ENCODE measurements at regions not wholly inside any gene's neighbourhood (a gene's known extent, or its start where the extent isn't known, plus 50 kb on each side); places are given as distances from the start of the nearest gene placed in this dataset.
A peak's percentile ranks its signal among the peaks of the same experiment; 100 is the strongest.

- Histone ChIP-seq H3K36me3 (ENCODE audit: insufficient read depth, low read length) (no peaks in the 10 kb centered on the region), H2AFZ (ENCODE audit: low read length) (no peak overlapping the region), H3K4me3 (ENCODE audit: low read depth, low read length, poor library complexity, severe bottlenecking) (no peak overlapping the region), H3K79me2 (ENCODE audit: insufficient read depth, low read depth, low read length) (no peaks in the 10 kb centered on the region), H3K27ac (ENCODE audit: low read depth, low read length, poor library complexity, severe bottlenecking) (no peak overlapping the region), H3K4me1 (ENCODE audit: insufficient read depth, low read length, poor library complexity, severe bottlenecking) (peaks cover 8% of the 10 kb centered on the region), H3K9me2 (ENCODE audit: insufficient read depth, low read length) (no peaks in the 10 kb centered on the region), H4K20me1 (ENCODE audit: insufficient read depth, low read length) (no peaks in the 10 kb centered on the region), H3K4me2 (ENCODE audit: low read length) (no peak overlapping the region), H3K9me3 (ENCODE audit: low read length) (no peaks in the 10 kb centered on the region)
- intact Hi-C loops (cut with micrococcal nuclease; ENCODE audit: unreplicated experiment): no loop called here
- no TSS peak for BruUV-seq (replicated peaks)
- ChIA-PET CTCF (ENCODE audit: unreplicated experiment) (no interaction called here), POLR2A (interaction anchor here (0.6 kb wide), 1 partner anchor 14 kb away, joined by 5 read pairs; no protein-coding TSS in a partner anchor)
- TF ChIP-seq CTCF (conservative IDR thresholded peaks at IDR 0.05; ENCODE audit: low read length): no peak
- no peak for TF ChIP-seq EZH2phosphoT487 (IDR thresholded peaks at IDR 0.05; ENCODE audit: borderline replicate concordance, low read depth, low read length)
- no peak for DNase-seq (ENCODE audit: low spot score)
These were observed 665.2 kb downstream of the INHBA start for GRCh38 chr7:41037691-41038090.

- Histone ChIP-seq H3K9me3 (ENCODE audit: low read length) (no peaks in the 10 kb centered on the region), H3K4me2 (ENCODE audit: low read length) (peak overlapping the region; percentile 32), H3K4me1 (ENCODE audit: insufficient read depth, low read length, poor library complexity, severe bottlenecking) (peaks cover 8% of the 10 kb centered on the region), H3K4me3 (ENCODE audit: low read depth, low read length, poor library complexity, severe bottlenecking) (no peak overlapping the region), H3K9me2 (ENCODE audit: insufficient read depth, low read length) (no peaks in the 10 kb centered on the region), H4K20me1 (ENCODE audit: insufficient read depth, low read length) (no peaks in the 10 kb centered on the region), H3K79me2 (ENCODE audit: insufficient read depth, low read depth, low read length) (no peaks in the 10 kb centered on the region), H3K36me3 (ENCODE audit: insufficient read depth, low read length) (no peaks in the 10 kb centered on the region), H2AFZ (ENCODE audit: low read length) (no peak overlapping the region), H3K27ac (ENCODE audit: low read depth, low read length, poor library complexity, severe bottlenecking) (no peak overlapping the region)
- CTCF ChIA-PET (ENCODE audit: unreplicated experiment): no interaction called here
- BruUV-seq (replicated peaks): no TSS peak
- POLR2A ChIA-PET: interaction anchor here (0.6 kb wide), 1 partner anchor 1179 kb away, joined by 3 read pairs; no protein-coding TSS in a partner anchor
- peak; percentile 24 for DNase-seq (ENCODE audit: low spot score)
- TF ChIP-seq EZH2phosphoT487 (IDR thresholded peaks at IDR 0.05; ENCODE audit: borderline replicate concordance, low read depth, low read length) (no peak), CTCF (conservative IDR thresholded peaks at IDR 0.05; ENCODE audit: low read length) (no peak)
- intact Hi-C loops (cut with micrococcal nuclease; ENCODE audit: unreplicated experiment): no loop called here
These were observed 667.1 kb downstream of the INHBA start for GRCh38 chr7:41035794-41036193.

- Histone ChIP-seq H3K79me2 (ENCODE audit: insufficient read depth, low read depth, low read length) (no peaks in the 10 kb centered on the region), H3K4me2 (ENCODE audit: low read length) (no peak overlapping the region), H3K9me3 (ENCODE audit: low read length) (no peaks in the 10 kb centered on the region), H2AFZ (ENCODE audit: low read length) (no peak overlapping the region), H3K27ac (ENCODE audit: low read depth, low read length, poor library complexity, severe bottlenecking) (no peak overlapping the region), H3K4me1 (ENCODE audit: insufficient read depth, low read length, poor library complexity, severe bottlenecking) (peaks cover 8% of the 10 kb centered on the region), H3K4me3 (ENCODE audit: low read depth, low read length, poor library complexity, severe bottlenecking) (no peak overlapping the region), H3K9me2 (ENCODE audit: insufficient read depth, low read length) (no peaks in the 10 kb centered on the region), H3K36me3 (ENCODE audit: insufficient read depth, low read length) (no peaks in the 10 kb centered on the region), H4K20me1 (ENCODE audit: insufficient read depth, low read length) (no peaks in the 10 kb centered on the region)
- BruUV-seq (replicated peaks): no TSS peak
- intact Hi-C loops (cut with micrococcal nuclease; ENCODE audit: unreplicated experiment): no loop called here
- TF ChIP-seq CTCF (conservative IDR thresholded peaks at IDR 0.05; ENCODE audit: low read length) (no peak), EZH2phosphoT487 (IDR thresholded peaks at IDR 0.05; ENCODE audit: borderline replicate concordance, low read depth, low read length) (no peak)
- ChIA-PET POLR2A (interaction anchor here (0.5 kb wide), 1 partner anchor 800 kb away, joined by 3 read pairs; no protein-coding TSS in a partner anchor), CTCF (ENCODE audit: unreplicated experiment) (no interaction called here)
- no peak for DNase-seq (ENCODE audit: low spot score)
These were observed 669.4 kb downstream of the INHBA start for GRCh38 chr7:41033500-41033899.
